ENCODE measurements at regions not wholly inside any gene's neighbourhood (a gene's known extent, or its start where the extent isn't known, plus 50 kb on each side); places are given as distances from the start of the nearest gene placed in this dataset.
A peak's percentile ranks its signal among the peaks of the same experiment; 100 is the strongest.

GRCh38 chr20:56060486-56060885 lies 55.2 kb upstream of the CBLN4 start:
- no peak for DNase-seq

- no peak for DNase-seq
These were observed 63.7 kb upstream of the CBLN4 start for GRCh38 chr20:56069016-56069415.

GRCh38 chr20:56072165-56072564 lies 66.8 kb upstream of the CBLN4 start:
- DNase-seq: no peak

- no peak for DNase-seq
These were observed 83.1 kb upstream of the CBLN4 start for GRCh38 chr20:56088375-56088774.

- DNase-seq: no peak
These were observed 86.4 kb upstream of the CBLN4 start for GRCh38 chr20:56091628-56092234.

- no peak for DNase-seq
These were observed 88.9 kb upstream of the CBLN4 start for GRCh38 chr20:56094228-56094627.

- no peak for DNase-seq
These were observed 93.7 kb upstream of the CBLN4 start for GRCh38 chr20:56098981-56099500.

GRCh38 chr20:56111961-56112730 lies 106.8 kb upstream of the CBLN4 start:
- peak; percentile 57 for DNase-seq

GRCh38 chr20:56117350-56117749 lies 112.0 kb upstream of the CBLN4 start:
- DNase-seq: no peak

GRCh38 chr20:56121850-56122249 lies 116.5 kb upstream of the CBLN4 start:
- no peak for DNase-seq

- DNase-seq: no peak
These were observed 104.8 kb upstream of the MC3R start for GRCh38 chr20:56143759-56144158.

GRCh38 chr20:56151834-56152233 lies 96.7 kb upstream of the MC3R start:
- no peak for DNase-seq

GRCh38 chr20:56153926-56154325 lies 94.6 kb upstream of the MC3R start:
- no peak for DNase-seq

GRCh38 chr20:56155625-56156024 lies 92.9 kb upstream of the MC3R start:
- DNase-seq: no peak

- DNase-seq: no peak
These were observed 90.9 kb upstream of the MC3R start for GRCh38 chr20:56157530-56158203.

GRCh38 chr20:56158489-56158888 lies 90.0 kb upstream of the MC3R start:
- DNase-seq: no peak

GRCh38 chr20:56160956-56161355 lies 87.6 kb upstream of the MC3R start:
- no peak for DNase-seq

- no peak for DNase-seq
These were observed 84.7 kb upstream of the MC3R start for GRCh38 chr20:56163806-56164205.

GRCh38 chr20:56166781-56167465 lies 81.6 kb upstream of the MC3R start:
- DNase-seq: no peak

GRCh38 chr20:56171087-56172012 lies 77.2 kb upstream of the MC3R start:
- DNase-seq: peak; percentile 55

- no peak for DNase-seq
These were observed 75.1 kb upstream of the MC3R start for GRCh38 chr20:56173438-56173837.

GRCh38 chr20:56174416-56174815 lies 74.1 kb upstream of the MC3R start:
- no peak for DNase-seq

Measured in midbrain (tissue), 1 donor.